ENCODE measurements at regions not wholly inside any gene's neighbourhood (a gene's known extent, or its start where the extent isn't known, plus 50 kb on each side); places are given as distances from the start of the nearest gene placed in this dataset.
A peak's percentile ranks its signal among the peaks of the same experiment; 100 is the strongest.
"Not testable (repeated sequence)": the region's sequence is repeated elsewhere in the genome, so short reads cannot be mapped to it uniquely, and the experiment has no call there.

DNA sequence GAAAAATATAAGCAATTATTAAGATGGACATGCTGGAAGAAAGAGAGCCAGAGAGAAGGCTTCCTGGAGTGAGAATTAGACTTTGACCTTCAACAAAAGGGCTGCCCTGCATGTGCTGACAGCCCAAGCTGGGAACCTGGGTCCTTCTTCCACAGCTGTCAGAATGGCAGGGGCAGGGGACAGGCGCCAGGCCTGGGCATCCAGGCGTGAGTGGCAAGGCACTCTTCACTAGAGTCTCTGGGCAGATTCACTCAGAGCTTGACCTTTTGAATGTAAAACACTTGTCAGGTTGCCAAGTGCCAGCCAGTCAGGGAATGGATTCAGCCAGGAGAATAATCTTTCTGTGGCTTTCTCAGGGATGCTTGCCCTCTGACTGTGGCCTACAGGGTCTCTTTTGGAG, 119.1 kb upstream of the CLINT1 start:
- DNase-seq (ENCODE audit: low read depth): no peak

DNA sequence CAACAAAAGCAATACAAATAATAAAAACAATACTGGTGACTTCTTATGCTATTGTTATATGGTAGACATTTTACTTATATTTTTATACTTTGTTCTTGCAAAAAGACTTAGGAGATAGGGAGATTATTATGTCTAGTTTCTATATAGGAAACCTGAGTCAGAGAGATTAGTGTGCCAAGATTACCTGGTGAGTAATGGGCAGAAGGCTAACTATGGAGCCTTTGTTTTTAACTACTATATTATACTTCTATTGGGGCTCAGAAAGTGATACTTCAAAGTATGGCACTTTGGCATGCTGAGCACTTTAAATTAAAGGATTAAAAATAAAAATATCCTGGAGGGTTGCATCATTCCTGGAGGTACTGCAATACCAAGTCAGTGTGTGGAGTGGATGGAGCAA, 117.5 kb upstream of the CLINT1 start:
- DNase-seq (ENCODE audit: low read depth): no peak

DNA sequence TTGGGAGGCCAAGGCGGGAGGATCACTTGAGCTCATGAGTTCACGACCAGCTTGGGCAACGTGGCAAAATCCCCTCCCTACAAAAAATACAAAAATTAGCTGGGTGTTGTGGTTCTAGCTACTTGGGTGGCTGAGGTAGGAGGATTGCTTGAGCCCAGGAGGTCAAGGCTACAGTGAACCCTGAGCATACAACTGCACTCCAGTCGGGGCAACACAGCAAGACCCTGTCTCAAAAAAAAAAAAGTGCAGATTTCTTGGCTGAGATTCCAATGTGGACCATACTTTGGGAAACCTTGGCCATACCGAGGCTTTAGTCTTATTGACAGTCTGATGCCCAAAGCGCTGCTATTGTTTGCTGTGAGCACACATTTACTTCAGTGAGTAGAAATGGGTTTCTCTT, 113.6 kb upstream of the CLINT1 start:
- no peak for DNase-seq (ENCODE audit: low read depth)

DNA sequence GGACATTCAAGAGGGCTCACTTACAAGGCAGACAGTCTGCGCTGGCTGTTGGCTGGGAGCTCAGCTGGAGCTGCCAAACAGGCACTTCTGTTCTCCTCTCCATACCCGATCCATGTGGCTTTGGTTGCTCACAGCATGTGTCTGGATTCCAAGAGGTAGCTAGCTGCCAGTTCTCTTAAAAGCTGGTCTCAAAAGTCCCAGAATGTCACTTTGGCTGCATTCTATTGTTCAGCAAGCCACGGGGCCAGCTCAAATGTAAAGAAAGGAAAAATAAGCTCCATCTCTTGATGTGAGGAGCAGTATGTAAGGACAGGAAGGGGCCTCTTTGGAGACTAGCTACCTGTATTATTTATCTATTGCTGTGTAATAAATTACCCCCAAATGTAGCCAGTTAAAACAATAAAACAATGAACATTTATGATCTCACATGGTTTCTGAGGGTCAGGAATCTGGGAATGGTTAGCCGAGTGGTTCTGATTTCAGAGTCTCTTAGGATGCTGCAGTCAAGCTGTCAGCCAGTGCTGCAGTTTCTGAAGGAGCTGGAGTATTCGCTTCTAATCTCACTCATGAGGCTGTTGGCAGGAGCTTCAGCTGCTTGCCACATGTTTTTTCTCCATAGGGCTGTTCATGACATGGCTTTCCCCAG, 112.7 kb upstream of the CLINT1 start:
- no peak for DNase-seq (ENCODE audit: low read depth)

DNA sequence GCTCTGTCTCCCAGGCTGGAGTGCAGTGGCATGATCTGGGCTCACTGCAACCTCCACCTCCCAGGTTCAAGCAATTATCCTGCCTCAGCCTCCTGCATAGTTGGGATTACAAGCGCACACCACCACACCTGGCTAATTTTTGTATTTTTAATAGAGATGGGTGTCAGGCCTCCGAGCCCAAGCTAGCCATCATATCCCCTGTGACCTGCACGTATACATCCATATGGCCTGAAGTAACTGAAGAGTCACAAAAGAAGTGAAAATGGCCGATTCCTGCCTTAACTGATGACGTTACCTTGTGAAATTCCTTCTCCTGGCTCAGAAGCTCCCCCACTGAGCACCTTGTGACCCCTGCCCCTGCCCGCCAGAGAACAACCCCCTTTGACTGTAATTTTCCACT, 109.6 kb upstream of the CLINT1 start:
- DNase-seq (ENCODE audit: low read depth): not testable (repeated sequence)

DNA sequence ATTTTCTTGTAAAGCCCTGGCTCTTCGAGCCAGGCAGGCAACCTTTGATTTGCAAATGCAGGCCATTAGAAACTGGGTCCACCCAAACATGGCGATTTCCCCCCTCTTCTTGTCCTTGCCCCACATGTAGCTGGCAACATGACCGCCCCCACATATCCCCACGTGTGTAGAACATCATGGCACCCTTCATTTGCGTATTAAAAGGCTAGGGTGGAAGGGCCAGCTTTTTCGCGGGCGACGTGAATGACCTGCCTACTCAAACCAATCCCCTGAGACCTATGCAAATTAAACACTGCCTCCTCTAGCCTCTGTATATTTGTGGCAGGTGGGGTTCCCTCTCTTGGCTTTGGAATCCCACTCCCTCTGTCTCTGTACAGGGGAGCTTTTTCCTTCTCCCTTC, 107.0 kb upstream of the CLINT1 start:
- no peak for DNase-seq (ENCODE audit: low read depth)

DNA sequence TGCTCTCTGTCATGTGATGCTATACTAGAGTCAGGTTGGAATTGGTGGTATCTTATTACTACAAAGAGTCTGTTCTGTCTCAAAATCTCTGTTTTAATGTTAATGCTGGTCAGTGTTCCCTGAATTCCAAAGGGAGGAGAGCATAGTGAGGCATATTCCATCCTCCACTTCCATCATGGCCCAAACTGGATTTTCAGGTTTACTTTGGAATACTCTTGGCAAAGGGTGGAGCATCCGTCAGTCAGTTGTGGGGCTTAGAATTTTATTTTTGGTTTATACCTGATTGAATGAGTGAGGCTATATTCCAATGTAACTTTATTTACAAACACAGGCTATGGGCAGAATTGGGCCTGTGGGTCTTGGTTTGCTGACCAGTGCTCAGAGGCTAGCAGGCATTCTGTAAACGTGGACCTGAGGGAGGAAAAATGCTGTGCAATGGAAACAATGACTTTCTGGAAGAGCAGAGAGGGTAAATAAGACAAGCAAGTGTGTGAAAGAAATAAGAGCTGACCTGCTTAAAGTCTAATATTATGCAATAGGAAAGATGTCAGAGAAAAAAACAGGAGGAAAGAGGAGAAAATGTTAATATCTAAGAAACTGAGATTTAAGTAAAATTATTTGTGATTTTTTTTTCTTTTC, 106.2 kb upstream of the CLINT1 start:
- no peak for DNase-seq (ENCODE audit: low read depth)

DNA sequence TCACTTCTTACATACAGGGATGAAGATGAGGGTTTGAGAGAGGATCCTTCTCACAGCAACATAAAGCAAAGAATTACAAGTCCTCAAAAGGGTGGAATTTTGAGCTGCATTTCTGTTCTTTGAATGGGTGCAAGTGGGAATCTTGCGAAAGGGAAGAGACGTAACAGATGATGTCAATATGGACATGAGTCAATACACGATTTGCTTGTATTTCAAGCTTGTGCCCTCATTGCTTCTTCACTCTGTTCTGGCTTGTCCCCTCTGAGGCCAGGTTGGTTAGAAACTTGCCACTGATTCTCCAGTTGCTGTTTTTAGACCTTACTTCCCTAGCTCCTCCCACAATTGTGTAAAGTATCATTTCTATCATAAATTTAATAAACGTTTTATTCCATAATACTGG, 104.8 kb upstream of the CLINT1 start:
- DNase-seq (ENCODE audit: low read depth): no peak

DNA sequence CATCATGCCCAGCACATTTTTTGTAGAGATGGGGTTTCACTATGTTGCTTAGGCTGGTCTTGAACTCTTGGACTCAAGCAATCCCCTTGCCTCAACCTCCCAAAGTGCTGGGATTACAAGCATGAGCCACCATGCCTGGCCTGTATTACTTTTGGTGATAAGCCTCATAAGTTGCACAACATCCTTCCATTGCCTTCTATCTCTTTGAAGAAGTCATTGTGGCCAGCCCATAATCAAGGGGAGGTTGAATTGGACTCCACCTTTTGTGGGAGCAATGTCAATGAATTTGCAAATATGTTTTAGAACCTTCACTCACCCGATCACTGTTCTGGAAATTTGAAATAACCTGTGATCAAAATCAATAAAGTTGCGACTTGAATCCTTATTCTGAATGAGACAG, 104.3 kb upstream of the CLINT1 start:
- no peak for DNase-seq (ENCODE audit: low read depth)

DNA sequence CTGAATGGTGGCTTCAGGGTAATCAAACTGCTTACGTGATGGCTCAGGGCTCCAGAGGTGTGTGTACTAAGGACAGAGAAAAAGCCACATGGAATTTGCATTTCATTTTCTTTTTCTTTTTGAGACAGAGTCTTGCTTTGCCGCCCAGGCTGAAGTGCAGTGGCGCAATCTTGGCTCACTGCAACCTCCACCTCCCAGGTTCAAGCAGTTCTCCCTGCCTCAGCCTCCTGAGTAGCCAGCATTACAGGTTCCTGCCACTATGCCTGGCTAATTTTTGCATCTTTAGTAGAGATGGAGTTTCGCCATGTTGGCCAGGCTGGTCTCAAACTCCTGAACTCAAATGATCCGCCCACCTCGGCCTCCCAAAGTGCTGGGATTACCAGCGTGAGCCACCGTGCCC, 103.7 kb upstream of the CLINT1 start:
- not testable (repeated sequence) for DNase-seq (ENCODE audit: low read depth)

DNA sequence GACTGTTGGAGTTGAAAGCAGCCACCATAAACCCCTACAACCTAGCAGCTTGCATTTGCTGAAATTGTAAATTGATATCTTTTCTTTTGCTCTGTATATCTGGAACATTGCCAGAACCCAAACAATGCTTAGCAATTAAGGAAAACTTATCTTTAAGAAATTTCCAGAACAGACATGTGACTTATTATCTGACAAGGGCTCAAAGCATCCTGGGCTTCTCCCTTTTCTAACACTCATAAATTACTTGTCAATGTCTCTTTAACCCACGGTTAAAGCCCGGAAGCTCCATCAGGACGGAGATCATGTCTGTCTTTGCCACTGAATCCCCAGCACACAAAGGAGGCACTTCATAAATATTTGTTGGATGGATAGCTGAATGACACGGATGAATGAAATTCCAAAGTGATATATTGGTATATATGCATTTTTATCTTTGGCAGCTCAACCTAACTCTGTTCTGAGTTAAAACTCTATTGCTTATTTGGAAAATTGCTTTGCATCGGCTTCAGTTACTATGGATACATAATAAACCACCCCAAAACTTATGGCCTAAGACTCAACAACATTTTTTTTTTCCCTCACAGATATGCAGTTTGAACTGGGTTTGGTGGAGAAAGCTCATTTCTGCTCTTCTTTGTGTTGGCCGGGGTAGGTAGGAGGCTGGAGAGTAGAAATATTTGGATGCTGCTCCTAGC, 103.1 kb upstream of the CLINT1 start:
- DNase-seq (ENCODE audit: low read depth): no peak

DNA sequence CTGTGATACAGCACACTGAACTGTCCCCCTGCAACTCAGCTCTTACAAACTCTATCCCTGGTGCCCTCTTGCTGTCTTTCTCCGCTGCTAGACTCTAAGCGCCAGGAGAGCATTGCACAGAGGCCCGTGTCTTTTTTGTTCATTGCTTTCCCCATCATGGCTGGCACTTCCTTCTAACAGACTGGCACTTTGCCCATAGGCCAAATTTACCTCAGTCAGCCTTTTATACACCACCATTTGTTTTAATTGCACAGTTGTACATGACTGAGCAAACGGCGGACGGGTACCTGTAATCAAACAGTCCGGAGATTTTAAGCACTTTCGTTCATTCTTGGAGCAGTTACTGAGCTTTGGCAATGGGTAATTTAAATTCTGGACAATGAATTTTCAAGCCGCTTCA, 102.2 kb upstream of the CLINT1 start:
- DNase-seq (ENCODE audit: low read depth): no peak

DNA sequence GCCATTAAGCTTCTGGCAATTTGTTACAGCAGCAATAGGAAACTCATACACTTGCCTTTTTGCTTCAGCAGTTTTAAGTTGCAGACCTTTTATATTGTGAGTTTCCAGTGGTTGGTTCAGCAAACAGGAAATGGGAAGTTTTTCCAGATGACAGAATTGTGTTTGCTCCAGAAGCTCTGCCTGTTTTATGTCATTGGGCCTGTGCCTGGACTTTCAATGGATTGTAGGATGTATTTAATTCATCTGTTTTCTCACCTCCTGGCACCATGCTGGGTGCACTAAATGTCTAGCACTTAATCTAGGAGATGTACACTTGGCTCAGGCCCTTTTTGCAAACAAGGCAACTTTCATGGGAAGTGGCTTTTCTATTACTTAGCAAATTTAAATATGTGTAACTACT, 100.4 kb upstream of the CLINT1 start:
- no peak for DNase-seq (ENCODE audit: low read depth)

DNA sequence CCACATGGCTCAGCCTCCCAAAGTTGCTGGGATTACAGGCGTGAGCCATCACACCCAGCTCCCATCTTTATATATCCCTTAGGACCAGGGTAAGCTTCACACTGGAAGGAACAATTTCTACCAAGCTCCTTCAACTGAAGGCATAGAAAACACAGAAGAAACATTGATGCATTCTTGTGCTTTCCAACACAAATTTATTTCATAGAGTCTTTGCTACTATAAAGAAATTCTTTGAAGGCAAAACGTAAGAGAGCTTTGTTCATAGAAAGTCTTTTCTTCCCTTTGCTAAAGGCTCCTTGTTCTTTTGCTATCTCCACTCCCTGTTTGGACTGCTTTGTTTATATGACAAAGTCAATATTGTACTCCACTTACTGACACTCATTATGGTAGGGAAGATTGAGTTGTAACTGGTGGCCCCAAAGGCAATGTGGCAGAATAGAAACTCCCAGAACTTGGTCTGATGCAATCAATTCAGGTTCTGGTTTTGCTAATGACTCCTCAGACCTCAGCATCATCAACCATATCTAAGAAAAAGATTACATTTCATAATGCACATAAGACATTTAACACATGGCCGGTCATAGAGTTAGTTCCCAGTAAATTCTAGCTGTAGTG, 97.4 kb upstream of the CLINT1 start:
- DNase-seq (ENCODE audit: low read depth): no peak

DNA sequence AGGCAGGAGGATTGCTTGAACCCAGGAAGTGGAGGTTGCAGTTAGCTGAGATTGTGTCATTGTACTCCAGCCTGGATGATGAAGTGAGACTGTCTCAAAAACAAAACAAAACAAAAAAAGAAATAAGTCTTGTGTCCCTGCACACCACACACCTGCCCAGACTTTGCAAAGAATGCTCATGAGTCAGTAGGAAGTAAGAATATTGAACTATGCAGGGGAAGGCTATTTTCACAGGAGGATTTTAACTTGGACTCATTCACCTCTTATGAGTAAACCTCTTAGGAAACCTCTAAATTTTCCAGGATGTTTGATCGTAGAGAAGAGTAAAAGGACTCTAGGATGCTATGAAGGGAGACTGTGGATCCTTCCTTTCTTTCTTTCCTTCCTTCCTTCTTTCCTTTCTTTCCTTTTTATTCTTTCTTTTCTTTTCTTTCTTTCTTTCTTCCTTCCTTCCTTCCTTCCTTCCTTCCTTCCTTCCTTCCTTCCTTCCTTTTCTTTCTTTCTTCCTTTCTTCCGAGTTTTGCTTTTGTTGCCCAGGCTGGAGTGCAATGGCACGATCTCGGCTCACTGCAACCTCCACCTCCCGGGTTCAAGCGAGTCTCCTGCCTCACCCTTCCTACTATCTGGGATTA, 96.7 kb upstream of the CLINT1 start:
- no peak for DNase-seq (ENCODE audit: low read depth)

DNA sequence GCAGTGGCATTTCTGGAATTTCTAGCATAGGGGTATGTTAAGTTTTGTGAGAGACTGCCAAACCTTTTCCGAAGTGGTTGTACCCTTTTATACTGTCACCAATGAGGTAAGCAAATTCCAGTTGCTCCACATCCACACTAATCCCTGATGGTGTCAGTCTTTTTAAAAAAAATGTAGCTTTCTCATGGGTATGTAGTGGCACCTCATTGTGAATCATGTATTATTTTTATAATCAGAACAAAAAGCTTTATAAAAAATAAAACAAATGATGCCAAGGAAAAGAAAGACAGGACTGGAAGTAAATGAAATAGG, 93.4 kb upstream of the CLINT1 start:
- no peak for DNase-seq (ENCODE audit: low read depth)

DNA sequence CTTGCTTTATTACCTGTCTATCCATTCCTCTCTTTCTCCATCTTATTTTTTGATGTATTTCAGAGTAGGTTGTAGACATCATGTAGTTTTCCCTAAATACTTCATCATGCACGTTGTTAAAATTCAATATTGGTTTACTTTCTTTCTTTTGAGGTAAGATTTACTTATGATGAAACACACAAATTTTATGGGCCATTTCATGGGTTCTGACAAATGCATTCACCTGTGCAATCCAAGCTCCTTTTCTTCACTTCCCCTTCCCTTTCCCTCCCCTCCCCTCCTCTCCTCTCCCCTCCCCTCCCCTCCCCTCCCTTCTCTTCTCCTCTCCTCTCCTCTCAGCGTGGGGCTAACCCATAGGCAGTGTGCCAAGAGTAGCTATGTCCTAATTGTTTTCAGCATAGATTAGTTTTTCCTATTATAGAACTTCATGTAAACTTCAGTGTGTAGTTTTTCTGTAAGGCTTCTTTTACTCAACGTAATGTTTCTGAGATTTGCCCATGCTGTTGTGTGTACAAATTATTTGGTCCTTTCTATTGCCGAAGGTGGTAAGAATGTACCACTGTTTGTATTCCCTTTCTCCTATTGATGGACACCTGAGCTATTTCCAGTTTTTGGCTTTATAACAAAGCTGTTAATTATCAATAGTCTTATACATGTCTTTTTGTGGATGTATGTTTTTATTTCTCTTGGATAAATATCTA, 92.9 kb upstream of the CLINT1 start:
- DNase-seq (ENCODE audit: low read depth): no peak

DNA sequence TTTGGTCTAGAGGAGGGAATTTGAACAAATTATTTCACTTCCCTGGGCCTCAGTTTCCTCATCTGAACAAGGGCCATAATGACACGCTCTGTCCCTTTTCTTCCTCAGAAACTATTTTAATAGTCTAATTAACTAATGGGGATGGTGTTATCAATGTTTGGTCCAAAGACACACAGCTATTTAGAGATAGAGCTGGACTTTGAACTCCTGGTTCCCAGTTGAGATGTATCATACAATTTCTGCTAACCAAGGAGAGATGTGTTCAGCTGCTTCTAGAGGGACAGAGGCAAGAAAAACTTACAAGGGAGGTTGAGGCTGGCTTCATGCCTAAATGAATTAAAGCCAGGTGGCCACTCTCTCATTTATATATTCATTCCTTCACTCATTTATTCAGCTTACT, 90.6 kb upstream of the CLINT1 start:
- no peak for DNase-seq (ENCODE audit: low read depth)

DNA sequence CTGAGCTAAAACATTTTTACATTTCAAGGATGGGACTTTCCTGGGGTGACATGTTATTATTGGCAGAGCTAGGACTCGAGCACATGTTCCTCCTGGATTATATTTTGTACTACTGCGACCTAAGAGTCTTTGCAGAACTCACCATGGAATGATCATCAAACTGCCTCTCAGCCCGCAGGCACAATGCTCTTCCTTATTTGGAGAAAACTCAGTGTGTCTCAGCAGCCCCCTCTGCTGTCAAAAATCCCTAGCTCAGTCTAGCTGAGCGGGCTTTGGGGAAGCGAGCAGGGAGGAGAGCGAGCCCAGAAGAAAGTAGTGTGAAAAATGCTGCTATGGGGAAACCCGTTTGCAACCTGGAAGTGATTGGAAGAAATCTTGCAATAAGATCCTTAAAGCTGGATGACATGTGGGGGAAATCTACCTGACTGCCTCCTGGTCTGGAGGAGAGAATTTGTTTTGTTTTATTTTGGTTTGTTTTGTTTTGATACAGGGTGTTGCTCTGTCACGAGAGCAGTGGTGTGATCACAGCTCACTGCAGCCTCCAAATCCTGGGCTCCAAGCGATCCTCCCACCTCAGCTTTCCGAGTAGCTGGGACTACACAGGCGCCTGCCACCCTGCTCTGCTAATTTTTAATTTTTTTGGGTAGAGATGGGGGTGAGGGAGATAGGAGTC, 89.9 kb upstream of the CLINT1 start:
- peak; percentile 76 for DNase-seq (ENCODE audit: low read depth)

DNA sequence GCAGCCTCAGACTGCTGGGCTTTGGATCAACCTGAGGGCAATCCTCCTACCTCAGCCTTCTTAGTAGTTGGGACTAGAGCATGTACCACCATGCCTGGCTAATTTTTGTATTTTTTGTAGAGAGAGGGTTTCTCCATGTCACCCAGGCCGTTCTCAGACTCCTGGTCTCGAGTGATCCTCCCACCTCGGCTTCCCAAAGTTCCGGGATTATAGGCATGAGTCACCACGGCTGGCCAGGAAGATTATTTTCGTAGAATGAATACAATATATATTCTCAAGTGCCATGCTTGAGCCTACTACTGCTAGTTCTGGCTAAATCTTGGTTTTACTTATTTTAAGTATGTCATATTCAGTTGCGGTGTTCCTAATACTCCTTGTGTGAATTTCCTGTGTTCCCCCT, 88.2 kb upstream of the CLINT1 start:
- DNase-seq (ENCODE audit: low read depth): no peak

DNA sequence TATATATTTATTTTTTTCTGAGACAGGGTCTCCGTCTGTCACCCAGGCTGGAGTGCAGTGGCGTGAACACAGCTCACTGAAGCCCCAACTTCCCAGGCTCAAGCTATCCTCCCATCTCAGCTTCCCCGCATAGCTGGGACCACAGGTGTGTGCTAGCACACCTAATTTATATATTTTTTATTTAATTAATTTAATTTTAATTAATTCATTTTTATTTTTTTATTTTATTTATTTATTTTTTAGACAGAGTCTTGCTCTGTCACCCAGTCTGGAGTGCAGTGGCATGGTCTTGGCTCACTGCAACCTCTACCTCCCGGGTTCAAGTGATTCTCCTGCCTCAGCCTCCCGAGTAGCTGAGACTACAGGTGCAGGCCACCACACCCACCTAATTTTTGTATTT, 86.9 kb upstream of the CLINT1 start:
- not testable (repeated sequence) for DNase-seq (ENCODE audit: low read depth)

DNA sequence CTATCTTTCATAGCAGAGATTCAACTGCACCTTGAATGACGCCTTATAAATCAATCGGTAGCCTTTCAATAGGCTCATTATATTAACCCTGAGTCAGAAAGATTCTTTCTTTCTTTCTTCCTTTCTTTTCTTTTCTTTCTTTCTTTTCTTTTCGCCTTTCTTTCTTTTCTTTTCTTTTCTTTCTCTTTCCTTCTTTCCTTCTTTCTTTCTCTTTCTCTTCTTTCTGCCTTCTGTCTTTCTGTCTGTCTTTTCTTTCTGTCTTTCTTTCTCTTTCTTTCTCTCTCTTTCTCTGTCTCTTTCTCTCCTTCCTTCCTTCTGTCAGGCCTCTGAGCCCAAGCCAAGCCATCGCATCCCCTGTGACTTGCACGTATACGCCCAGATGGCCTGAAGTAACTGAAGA, 86.0 kb upstream of the CLINT1 start:
- DNase-seq (ENCODE audit: low read depth): no peak
